ENCODE measurements at regions not wholly inside any gene's neighbourhood (a gene's known extent, or its start where the extent isn't known, plus 50 kb on each side); places are given as distances from the start of the nearest gene placed in this dataset.

- BruUV-seq (replicated peaks) = no TSS peak
- ChIA-PET POLR2A (ENCODE audit: unreplicated experiment) (no interaction called here), CTCF (no interaction called here)
- no peaks in the 10 kb centered on the region for H3K4me1 ChIP-seq (ENCODE audit: insufficient read depth, low read length)
- no peaks in the 10 kb centered on the region for H3K9me2 ChIP-seq (replicated peaks; ENCODE audit: low read length)
- no peaks in the 10 kb centered on the region for H3F3A ChIP-seq (ENCODE audit: low read length, unreplicated experiment)
- intact Hi-C loops (cut with micrococcal nuclease) = no loop called here
- H4K20me1 ChIP-seq (ENCODE audit: low read length) = no peaks in the 10 kb centered on the region
- TF ChIP-seq EZH2 (IDR thresholded peaks at IDR 0.05; ENCODE audit: low read length, unreplicated experiment) (no peak), EZH2phosphoT487 (IDR thresholded peaks at IDR 0.05; ENCODE audit: borderline replicate concordance, low read length) (no peak), CTCF (conservative IDR thresholded peaks at IDR 0.05; ENCODE audit: low read depth, low read length) (no peak)
- H3K9ac ChIP-seq (ENCODE audit: low read length) = no peak overlapping the region
- no peaks in the 10 kb centered on the region for H3K36me3 ChIP-seq (ENCODE audit: low read depth, low read length)
- H3K4me2 ChIP-seq (ENCODE audit: low read length) = no peak overlapping the region
- H3K79me2 ChIP-seq (ENCODE audit: low read length) = no peaks in the 10 kb centered on the region
- ATAC-seq (no peak), DNase-seq (no peak)
- no peaks in the 10 kb centered on the region for H3K9me3 ChIP-seq (ENCODE audit: low read length)
- no peak overlapping the region for H3K27ac ChIP-seq (ENCODE audit: low read length)
- H3K27me3 ChIP-seq (ENCODE audit: low read length) = no peaks in the 10 kb centered on the region
- no peak overlapping the region for H2AFZ ChIP-seq (ENCODE audit: low read length)
- no peak overlapping the region for H3K4me3 ChIP-seq (ENCODE audit: low read length)
Observed at GRCh38 chr5:77915346-77915745, 139.2 kb upstream of the TBCA start.

GRCh38 chr5:77912721-77913120, 136.6 kb upstream of the TBCA start:
- intact Hi-C loops (cut with micrococcal nuclease) = no loop called here
- BruUV-seq (replicated peaks) = no TSS peak
- no peaks in the 10 kb centered on the region for H4K20me1 ChIP-seq (ENCODE audit: low read length)
- no peaks in the 10 kb centered on the region for H3K79me2 ChIP-seq (ENCODE audit: low read length)
- no peaks in the 10 kb centered on the region for H3K4me1 ChIP-seq (ENCODE audit: insufficient read depth, low read length)
- no peaks in the 10 kb centered on the region for H3K36me3 ChIP-seq (ENCODE audit: low read depth, low read length)
- H3K9me3 ChIP-seq (ENCODE audit: low read length) = no peaks in the 10 kb centered on the region
- H3K27me3 ChIP-seq (ENCODE audit: low read length) = no peaks in the 10 kb centered on the region
- no peaks in the 10 kb centered on the region for H3K9me2 ChIP-seq (replicated peaks; ENCODE audit: low read length)
- ChIA-PET CTCF (no interaction called here), POLR2A (ENCODE audit: unreplicated experiment) (no interaction called here)
- ATAC-seq (no peak), DNase-seq (no peak)
- TF ChIP-seq CTCF (conservative IDR thresholded peaks at IDR 0.05; ENCODE audit: low read depth, low read length) (no peak), EZH2phosphoT487 (IDR thresholded peaks at IDR 0.05; ENCODE audit: borderline replicate concordance, low read length) (no peak), EZH2 (IDR thresholded peaks at IDR 0.05; ENCODE audit: low read length, unreplicated experiment) (no peak)
- H2AFZ ChIP-seq (ENCODE audit: low read length) = no peak overlapping the region
- no peak overlapping the region for H3K9ac ChIP-seq (ENCODE audit: low read length)
- no peak overlapping the region for H3K4me3 ChIP-seq (ENCODE audit: low read length)
- H3F3A ChIP-seq (ENCODE audit: low read length, unreplicated experiment) = no peaks in the 10 kb centered on the region
- H3K27ac ChIP-seq (ENCODE audit: low read length) = no peak overlapping the region
- H3K4me2 ChIP-seq (ENCODE audit: low read length) = no peak overlapping the region

GRCh38 chr5:77910602-77911188, 134.6 kb upstream of the TBCA start:
- Histone ChIP-seq H3K4me2 (ENCODE audit: low read length) (no peak overlapping the region), H3K4me1 (ENCODE audit: insufficient read depth, low read length) (no peaks in the 10 kb centered on the region), H3K79me2 (ENCODE audit: low read length) (no peaks in the 10 kb centered on the region), H3K36me3 (ENCODE audit: low read depth, low read length) (no peaks in the 10 kb centered on the region), H3K4me3 (ENCODE audit: low read length) (no peak overlapping the region), H3F3A (ENCODE audit: low read length, unreplicated experiment) (no peaks in the 10 kb centered on the region), H4K20me1 (ENCODE audit: low read length) (no peaks in the 10 kb centered on the region), H3K9ac (ENCODE audit: low read length) (no peak overlapping the region), H3K27me3 (ENCODE audit: low read length) (no peaks in the 10 kb centered on the region), H3K27ac (ENCODE audit: low read length) (no peak overlapping the region), H3K9me2 (replicated peaks; ENCODE audit: low read length) (no peaks in the 10 kb centered on the region), H3K9me3 (ENCODE audit: low read length) (no peaks in the 10 kb centered on the region), H2AFZ (ENCODE audit: low read length) (no peak overlapping the region)
- ChIA-PET POLR2A (ENCODE audit: unreplicated experiment) (no interaction called here), CTCF (no interaction called here)
- ATAC-seq (no peak), DNase-seq (no peak)
- BruUV-seq (replicated peaks) = no TSS peak
- intact Hi-C loops (cut with micrococcal nuclease) = no loop called here
- no peak for TF ChIP-seq EZH2 (IDR thresholded peaks at IDR 0.05; ENCODE audit: low read length, unreplicated experiment)
- TF ChIP-seq CTCF (conservative IDR thresholded peaks at IDR 0.05; ENCODE audit: low read depth, low read length) = no peak
- TF ChIP-seq EZH2phosphoT487 (IDR thresholded peaks at IDR 0.05; ENCODE audit: borderline replicate concordance, low read length) = no peak
